IMR-90 (cell line): ENCODE measurements at regions not wholly inside any gene's neighbourhood (a gene's known extent, or its start where the extent isn't known, plus 50 kb on each side); places are given as distances from the start of the nearest gene placed in this dataset.
A peak's percentile ranks its signal among the peaks of the same experiment; 100 is the strongest.

ENCODE experiments used
- ATAC-seq: fragments of 200-7000 bp; cut with Tn5 transposase; 2 replicates; pipeline ENCODE4 v1.9.1; 2020; ENCODE audit warnings: low read depth, mild to moderate bottlenecking, moderate library complexity
- BruUV-seq: library from RNA; stranded (reverse); fragments of 400-500 nt; replicated peaks from 2 replicates; lab custom pipeline; 2021; lab: Mats Ljungman, UMichigan
- CTCF ChIA-PET: fragments of 300-600 bp; formaldehyde crosslinking; extraction: SDS; loops from one replicate; lab custom pipeline; 2021; ENCODE audit warnings: antibody characterized with exemption; lab: Yijun Ruan, JAX
- POLR2A ChIA-PET: fragments of 300-600 bp; sonication (Branson Sonifier 250); formaldehyde crosslinking; loops from one replicate; lab custom pipeline; 2022; ENCODE audit warnings: antibody characterized with exemption; ENCODE audit not compliant: unreplicated experiment; lab: Charles Lee
- DNase-seq: peaks from one replicate; pipeline ENCODE4 v3.0.0; 2013
- H2AFZ ChIP-seq: replicated peaks from 2 replicates; pipeline ENCODE3; 2013; ENCODE audit warnings: low read length, mild to moderate bottlenecking; ENCODE audit not compliant: poor library complexity
- H2AK5ac ChIP-seq: 2 replicates; pipeline ENCODE4 v1.6.1; 2013; ENCODE audit warnings: low read depth, low read length, inconsistent platforms
- H2AK9ac ChIP-seq: replicated peaks from 2 replicates; pipeline ENCODE3; 2013; ENCODE audit warnings: mild to moderate bottlenecking, low read depth, low read length, moderate library complexity; ENCODE audit not compliant: poor library complexity
- H2BK120ac ChIP-seq: 2 replicates; pipeline ENCODE4 v1.6.1; 2013; ENCODE audit warnings: low read depth, low read length, inconsistent platforms
- H2BK15ac ChIP-seq: 3 replicates; pipeline ENCODE4 v1.6.1; 2013; ENCODE audit warnings: low read depth, low read length, inconsistent platforms
- H2BK20ac ChIP-seq: 2 replicates; pipeline ENCODE4 v1.6.1; 2013; ENCODE audit warnings: low read depth, mild to moderate bottlenecking, inconsistent platforms, low read length, moderate library complexity
- H2BK5ac ChIP-seq: 2 replicates; pipeline ENCODE4 v1.6.1; 2013; ENCODE audit warnings: mild to moderate bottlenecking, low read depth, low read length, inconsistent platforms; ENCODE audit not compliant: poor library complexity, severe bottlenecking
- H3K14ac ChIP-seq: replicated peaks from 2 replicates; pipeline ENCODE4 v1.6.1; 2013; ENCODE audit warnings: low read depth, low read length, inconsistent platforms
- H3K18ac ChIP-seq: 2 replicates; pipeline ENCODE4 v1.6.1; 2013; ENCODE audit warnings: low read depth, low read length, control low read depth
- H3K23ac ChIP-seq: 2 replicates; pipeline ENCODE4 v1.6.1; 2013; ENCODE audit warnings: low read depth, low read length, inconsistent platforms
- H3K27ac ChIP-seq: 2 replicates; pipeline ENCODE4 v1.5.1; 2013; ENCODE audit warnings: mild to moderate bottlenecking, control low read depth, low read length; ENCODE audit not compliant: insufficient read depth
- H3K27me3 ChIP-seq: 2 replicates; pipeline ENCODE4 v1.6.1; 2013; ENCODE audit warnings: low read length; ENCODE audit not compliant: control insufficient read depth, insufficient read depth
- H3K36me3 ChIP-seq: 2 replicates; pipeline ENCODE4 v1.6.1; 2013; ENCODE audit warnings: low read length, mixed read lengths; ENCODE audit not compliant: control insufficient read depth, insufficient read depth
- H3K4ac ChIP-seq: 2 replicates; pipeline ENCODE4 v1.6.1; 2013; ENCODE audit warnings: low read depth, low read length, inconsistent platforms
- H3K4me1 ChIP-seq: 2 replicates; pipeline ENCODE4 v1.6.1; 2013; ENCODE audit warnings: low read length, mixed read lengths; ENCODE audit not compliant: control insufficient read depth, insufficient read depth
- H3K4me2 ChIP-seq: 2 replicates; pipeline ENCODE4 v1.6.1; 2013; ENCODE audit warnings: low read depth, mild to moderate bottlenecking, control low read depth, low read length, moderate library complexity
- H3K4me3 ChIP-seq: 2 replicates; pipeline ENCODE4 v1.5.1; 2013; ENCODE audit warnings: low read depth, mild to moderate bottlenecking, control low read depth, low read length, moderate library complexity; ENCODE audit not compliant: insufficient read depth
- H3K56ac ChIP-seq: 2 replicates; pipeline ENCODE4 v1.6.1; 2013; ENCODE audit warnings: low read length, inconsistent platforms; ENCODE audit not compliant: insufficient read depth; ENCODE audit errors: extremely low read depth
- H3K79me1 ChIP-seq, 2 experiments: 2 replicates each; pipeline ENCODE4 v1.6.1; 2013; ENCODE audit warnings: low read length in 2 of 2, inconsistent platforms in 1 of 2, low read depth in 1 of 2
- H3K9ac ChIP-seq: 2 replicates; pipeline ENCODE4 v1.6.1; 2013; ENCODE audit warnings: low read depth, low read length, control low read depth
- H3K9me1 ChIP-seq: 2 replicates; pipeline ENCODE4 v1.6.1; 2013; ENCODE audit warnings: low read length, inconsistent platforms; ENCODE audit not compliant: insufficient read depth
- H3K9me3 ChIP-seq: 2 replicates; pipeline ENCODE4 v1.6.1; 2013; ENCODE audit warnings: low read length; ENCODE audit not compliant: control insufficient read depth, insufficient read depth
- H4K20me1 ChIP-seq: 2 replicates; pipeline ENCODE4 v1.6.1; 2013; ENCODE audit warnings: low read length, inconsistent platforms; ENCODE audit not compliant: insufficient read depth
- H4K5ac ChIP-seq: 2 replicates; pipeline ENCODE4 v1.6.1; 2013; ENCODE audit warnings: mild to moderate bottlenecking, low read depth, low read length, control low read depth
- H4K8ac ChIP-seq, 2 experiments: 2 replicates each; pipeline ENCODE4 v1.6.1; 2013; ENCODE audit warnings: low read depth in 2 of 2, low read length in 2 of 2, control low read depth in 1 of 2, inconsistent platforms in 1 of 2
- H4K91ac ChIP-seq: 2 replicates; pipeline ENCODE4 v1.6.1; 2013; ENCODE audit warnings: low read depth, low read length, inconsistent platforms; ENCODE audit not compliant: insufficient read depth
- BHLHE40 ChIP-seq: fragments of 150-350 bp; IDR thresholded peaks from 2 replicates; pipeline ENCODE4 v1.6.1; 2016; ENCODE audit warnings: mild to moderate bottlenecking, low read depth, low read length
- CHD1 ChIP-seq: IDR thresholded peaks from 2 replicates; pipeline ENCODE4 v1.6.1; 2012; ENCODE audit warnings: low read depth, low read length, improper control_type of control experiment
- MAFK ChIP-seq: IDR thresholded peaks from 2 replicates; pipeline ENCODE4 v1.6.1; 2012; ENCODE audit warnings: low read depth, low read length, improper control_type of control experiment
- MXI1 ChIP-seq: IDR thresholded peaks from 2 replicates; pipeline ENCODE4 v1.6.1; 2012; ENCODE audit warnings: low read depth, mild to moderate bottlenecking, low read length, moderate library complexity, borderline replicate concordance
- RAD21 ChIP-seq: IDR thresholded peaks from 2 replicates; pipeline ENCODE4 v1.6.1; 2012; ENCODE audit warnings: low read length, improper control_type of control experiment
- RFX5 ChIP-seq: IDR thresholded peaks from 2 replicates; pipeline ENCODE4 v1.8.0; 2012; ENCODE audit warnings: low read depth, mild to moderate bottlenecking, low read length, moderate library complexity
- USF2 ChIP-seq: fragments of 150-350 bp; IDR thresholded peaks from 2 replicates; pipeline ENCODE4 v1.6.1; 2017; ENCODE audit warnings: mild to moderate bottlenecking, antibody characterized with exemption, low read length, low read depth
- WGBS, 2 experiments: methylation state at CpG; one replicate each; pipeline versions ENCODE4 v1.1.5 to v1.1.7; 2013; ENCODE audit warnings: missing lambda C conversion rate in 2 of 2; ENCODE audit not compliant: insufficient read length in 1 of 2; ENCODE audit errors: extremely low coverage in 2 of 2; 5-methylcytosine and 5-hydroxymethylcytosine counted together
- dilution Hi-C: fragments of 300-500 bp; cut with HindIII; formaldehyde crosslinking; loops from one replicate; pipeline ENCODE4 v1.14.3; 2018; ENCODE audit warnings: low sequenced_read_pairs; ENCODE audit not compliant: unreplicated experiment
- in situ Hi-C: fragments of 300-500 bp; cut with MboI; formaldehyde crosslinking; loops from 3 replicates; pipeline ENCODE4 v1.14.3; 2019; ENCODE audit warnings: low sequenced_read_pairs, inconsistent platforms, mixed read lengths
- intact Hi-C: fragments of 100-400 bp; cut with micrococcal nuclease; formaldehyde crosslinking; loops from 2 replicates; pipeline ENCODE4 v1.10.0; 2022

DNA sequence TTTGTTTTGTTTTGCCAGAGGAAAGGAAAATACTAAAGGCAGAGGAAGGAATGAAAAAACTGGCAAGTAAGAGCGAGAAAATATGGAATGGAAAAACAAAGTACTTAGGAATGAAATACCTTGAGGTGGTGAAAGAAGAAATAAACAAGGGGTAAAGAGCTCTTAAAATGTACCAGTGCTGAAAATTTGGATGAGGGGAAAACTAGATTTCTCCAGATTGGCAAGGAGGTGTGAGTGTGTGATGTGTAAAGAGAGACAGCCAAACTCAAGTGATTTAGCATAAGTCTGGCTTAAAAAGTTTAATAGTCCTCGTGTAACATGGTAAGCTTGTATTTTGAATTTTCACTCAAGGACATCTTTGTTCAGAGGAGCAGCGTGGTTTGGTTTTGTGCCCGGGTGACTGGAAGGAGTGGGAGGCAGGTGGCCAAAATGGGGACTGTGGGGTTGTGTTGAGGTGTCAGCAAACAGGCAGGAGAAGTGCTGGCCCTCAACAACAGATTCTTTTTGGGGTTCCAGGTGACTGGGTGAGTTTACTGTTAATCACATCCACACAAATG lies 102.7 kb downstream of the DACT1 start:
- DNase-seq (no peak), ATAC-seq (no peak)
- no peak overlapping the region for H4K5ac ChIP-seq
- no peak overlapping the region for H2BK5ac ChIP-seq
- peaks cover 9% of the 10 kb centered on the region for H3K4me1 ChIP-seq
- peak overlapping the region; percentile 47; the same call in 1 of the 2 replicates for H2BK20ac ChIP-seq
- H4K8ac ChIP-seq, result no peak overlapping the region
- no peak overlapping the region for H3K9ac ChIP-seq
- no peak overlapping the region for H3K4me3 ChIP-seq
- H3K14ac ChIP-seq, result no peak overlapping the region
- H3K4ac ChIP-seq, result no peak overlapping the region; the same call in 1 of the 2 replicates
- H2BK120ac ChIP-seq, result 0 out of 2 replicates have a peak overlapping the region, but pooled peaks have one; percentile 11
- no peaks in the 10 kb centered on the region for H3K9me3 ChIP-seq
- no peak overlapping the region for H4K91ac ChIP-seq
- no peak overlapping the region for H2AK9ac ChIP-seq
- H3K18ac ChIP-seq, result no peak overlapping the region
- TF ChIP-seq USF2, result no peak
- no peak for TF ChIP-seq RAD21
- no peak for TF ChIP-seq BHLHE40
- no peak for TF ChIP-seq MXI1
- TF ChIP-seq MAFK, result no peak
- TF ChIP-seq CHD1, result no peak
- no peak for TF ChIP-seq RFX5
- H2AK5ac ChIP-seq, result peak overlapping the region; percentile 49; the same call in 1 of the 2 replicates
- intact Hi-C loops (no loop called here), dilution Hi-C loops (no loop called here), in situ Hi-C loops (no loop called here)
- H3K79me1 ChIP-seq, result no peaks in the 10 kb centered on the region
- peaks cover 21% of the 10 kb centered on the region for H3K27me3 ChIP-seq
- peaks cover 2% of the 10 kb centered on the region; the same call in 1 of the 2 replicates for H3K9me1 ChIP-seq
- H3K36me3 ChIP-seq, result no peaks in the 10 kb centered on the region
- H3K27ac ChIP-seq, result no peak overlapping the region
- H4K20me1 ChIP-seq, result no peaks in the 10 kb centered on the region
- ChIA-PET POLR2A (no interaction called here), CTCF (no interaction called here)
- no peak overlapping the region for H3K4me2 ChIP-seq
- no peak overlapping the region for H3K56ac ChIP-seq
- H2AFZ ChIP-seq, result no peak overlapping the region
- H2BK15ac ChIP-seq, result peak overlapping the region; percentile 71; the same call in 1 of the 3 replicates
- no TSS peak for BruUV-seq
- WGBS, 2 experiments, result 88% methylated on average over 4 of the region's 4 CpGs; no CpG with 5 or more reads in 1 of the 2 experiments
- no peak overlapping the region for H3K23ac ChIP-seq
